ENCODE measurements at regions not wholly inside any gene's neighbourhood (a gene's known extent, or its start where the extent isn't known, plus 50 kb on each side); places are given as distances from the start of the nearest gene placed in this dataset.
"Not testable (repeated sequence)": the region's sequence is repeated elsewhere in the genome, so short reads cannot be mapped to it uniquely, and the experiment has no call there.

DNA sequence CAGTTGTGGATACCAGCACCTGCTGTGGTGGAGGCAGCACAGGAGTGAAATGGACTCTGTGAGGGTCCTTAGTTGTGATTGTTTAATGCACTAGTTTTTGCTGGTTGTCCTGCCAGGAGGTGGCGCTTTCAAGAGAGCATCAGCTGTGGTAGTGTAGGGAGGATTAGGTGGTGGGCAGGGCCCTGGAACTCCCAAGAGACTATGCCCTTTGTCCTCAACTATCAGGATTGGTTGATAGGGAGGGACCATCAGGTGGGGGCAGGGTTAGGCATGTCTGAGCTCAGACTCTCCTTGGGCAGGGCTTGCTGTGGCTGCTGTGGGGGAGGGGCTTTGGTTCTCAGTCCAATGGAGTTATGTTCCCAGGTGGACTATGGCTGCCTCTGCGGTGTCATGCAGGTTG is 121.9 kb downstream of the RRAGB start:
- no peak overlapping the region for H3K4me3 Mint-ChIP-seq
- H3K4me1 Mint-ChIP-seq, result peaks cover 5% of the 10 kb centered on the region
- Histone ChIP-seq H3K9me3 (ENCODE audit: control extremely low read depth in 1 of 3, control insufficient read depth in 2 of 3, insufficient read depth in 1 of 3, low read length in 2 of 3) (no peaks in the 10 kb centered on the region), H3K27me3 (replicated peaks in 1 of 4; ENCODE audit: control extremely low read depth in 1 of 4, control insufficient read depth in 3 of 4, insufficient read depth in 4 of 4, low read length in 3 of 4) (no peaks in the 10 kb centered on the region), H3K79me2 (ENCODE audit: control insufficient read depth, insufficient read depth, low read length) (no peaks in the 10 kb centered on the region), H3K27ac (ENCODE audit: low read length in 2 of 2) (no peak overlapping the region), H3K9ac (ENCODE audit: low read length) (no peak overlapping the region), H3K4me1 (ENCODE audit: control insufficient read depth in 2 of 2, insufficient read depth in 2 of 2, low read length in 2 of 2) (no peaks in the 10 kb centered on the region), H3K36me3 (replicated peaks in 1 of 2; ENCODE audit: control extremely low read depth in 1 of 2, control insufficient read depth in 1 of 2, extremely low read depth in 1 of 2, insufficient read depth in 2 of 2, low read length in 1 of 2) (no peaks in the 10 kb centered on the region), H3K4me2 (replicated peaks; ENCODE audit: low read depth, low read length, poor library complexity, severe bottlenecking) (no peak overlapping the region), H3K4me3 (ENCODE audit: control extremely low read depth in 1 of 5, extremely low read depth in 1 of 5, insufficient read depth in 1 of 5, low read depth in 2 of 5, low read length in 4 of 5) (no peak overlapping the region), H4K20me1 (ENCODE audit: control insufficient read depth, insufficient read depth, low read length, poor library complexity, severe bottlenecking) (no peaks in the 10 kb centered on the region), H2AFZ (ENCODE audit: insufficient read depth, low read depth, low read length, poor library complexity, severe bottlenecking) (no peak overlapping the region)
- intact Hi-C loops (cut with micrococcal nuclease), result no loop called here
- H3K9me3 Mint-ChIP-seq (ENCODE audit: insufficient read depth), result no peaks in the 10 kb centered on the region
- POLR2A ChIA-PET, result no interaction called here
- TF ChIP-seq, protein P1, sequence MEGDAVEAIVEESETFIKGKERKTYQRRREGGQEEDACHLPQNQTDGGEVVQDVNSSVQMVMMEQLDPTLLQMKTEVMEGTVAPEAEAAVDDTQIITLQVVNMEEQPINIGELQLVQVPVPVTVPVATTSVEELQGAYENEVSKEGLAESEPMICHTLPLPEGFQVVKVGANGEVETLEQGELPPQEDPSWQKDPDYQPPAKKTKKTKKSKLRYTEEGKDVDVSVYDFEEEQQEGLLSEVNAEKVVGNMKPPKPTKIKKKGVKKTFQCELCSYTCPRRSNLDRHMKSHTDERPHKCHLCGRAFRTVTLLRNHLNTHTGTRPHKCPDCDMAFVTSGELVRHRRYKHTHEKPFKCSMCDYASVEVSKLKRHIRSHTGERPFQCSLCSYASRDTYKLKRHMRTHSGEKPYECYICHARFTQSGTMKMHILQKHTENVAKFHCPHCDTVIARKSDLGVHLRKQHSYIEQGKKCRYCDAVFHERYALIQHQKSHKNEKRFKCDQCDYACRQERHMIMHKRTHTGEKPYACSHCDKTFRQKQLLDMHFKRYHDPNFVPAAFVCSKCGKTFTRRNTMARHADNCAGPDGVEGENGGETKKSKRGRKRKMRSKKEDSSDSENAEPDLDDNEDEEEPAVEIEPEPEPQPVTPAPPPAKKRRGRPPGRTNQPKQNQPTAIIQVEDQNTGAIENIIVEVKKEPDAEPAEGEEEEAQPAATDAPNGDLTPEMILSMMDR (IDR thresholded peaks at IDR 0.05), result no peak
- no peak for TF ChIP-seq EZH2 (IDR thresholded peaks at IDR 0.05; ENCODE audit: borderline replicate concordance, insufficient read depth, low read depth, low read length, poor library complexity, severe bottlenecking)
- no peak overlapping the region for H3K27ac Mint-ChIP-seq
- 0% methylated on average over 1 of the region's 2 CpGs for WGBS (ENCODE audit: insufficient coverage)
- DNase-seq (no peak), ATAC-seq (ENCODE audit: low read depth) (no peak)
- CTCF ChIA-PET, result no interaction called here
- no peaks in the 10 kb centered on the region for H3K27me3 Mint-ChIP-seq

DNA sequence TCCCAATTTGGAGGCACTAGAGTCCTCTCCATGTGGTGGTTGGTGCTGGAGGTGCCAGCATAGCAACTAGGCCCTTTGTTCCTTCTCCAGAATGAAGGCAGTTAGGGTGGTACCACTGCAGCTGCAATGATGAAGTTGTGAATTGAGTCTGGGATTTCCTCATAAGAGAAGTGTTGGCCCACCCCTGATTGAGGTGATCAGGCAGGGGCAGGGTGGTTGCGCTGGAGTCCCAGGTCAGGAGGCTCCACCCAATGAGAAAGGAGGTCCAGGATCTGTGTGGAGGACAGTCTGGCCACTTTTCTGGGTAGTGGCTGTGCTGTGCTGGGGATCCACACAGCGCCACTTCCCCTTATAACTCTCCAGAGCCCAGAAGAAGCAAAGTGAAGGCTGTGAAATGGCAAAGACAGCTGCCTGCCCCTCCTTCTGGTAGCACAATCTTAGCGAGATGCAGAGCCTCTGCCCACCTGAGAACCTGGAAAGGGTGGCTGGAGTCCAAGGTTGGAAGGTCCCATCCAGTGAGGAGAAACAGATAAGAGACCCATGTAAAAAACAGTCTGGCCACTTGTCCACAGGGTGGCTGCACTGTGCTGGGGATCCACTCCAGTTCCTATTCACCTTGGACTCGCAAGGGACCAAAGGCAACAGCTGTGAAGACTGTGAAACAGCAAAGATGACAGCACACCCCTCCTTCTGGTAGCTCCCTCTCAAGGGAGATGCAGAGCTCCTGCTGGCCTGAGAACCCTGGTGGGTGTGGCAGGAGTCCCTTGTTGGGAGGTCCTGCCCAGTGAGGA is 124.6 kb downstream of the RRAGB start:
- no peak overlapping the region for H3K9ac ChIP-seq (ENCODE audit: low read length)
- no peaks in the 10 kb centered on the region for H3K27me3 Mint-ChIP-seq
- peaks cover 5% of the 10 kb centered on the region for H3K4me1 Mint-ChIP-seq
- no peaks in the 10 kb centered on the region for H3K36me3 ChIP-seq (replicated peaks in 1 of 2; ENCODE audit: control extremely low read depth in 1 of 2, control insufficient read depth in 1 of 2, extremely low read depth in 1 of 2, insufficient read depth in 2 of 2, low read length in 1 of 2)
- CTCF ChIA-PET, result interaction anchor here (0.7 kb wide), 1 partner anchor 407 kb away, joined by 4 read pairs; no protein-coding TSS in a partner anchor
- H4K20me1 ChIP-seq (ENCODE audit: control insufficient read depth, insufficient read depth, low read length, poor library complexity, severe bottlenecking), result no peaks in the 10 kb centered on the region
- no peaks in the 10 kb centered on the region for H3K79me2 ChIP-seq (ENCODE audit: control insufficient read depth, insufficient read depth, low read length)
- H3K4me2 ChIP-seq (replicated peaks; ENCODE audit: low read depth, low read length, poor library complexity, severe bottlenecking), result no peak overlapping the region
- H3K27me3 ChIP-seq (replicated peaks in 1 of 4; ENCODE audit: control extremely low read depth in 1 of 4, control insufficient read depth in 3 of 4, insufficient read depth in 4 of 4, low read length in 3 of 4), result no peaks in the 10 kb centered on the region
- ATAC-seq (ENCODE audit: low read depth), result no peak
- H3K4me1 ChIP-seq (ENCODE audit: control insufficient read depth in 2 of 2, insufficient read depth in 2 of 2, low read length in 2 of 2), result no peaks in the 10 kb centered on the region
- POLR2A ChIA-PET, result no interaction called here
- TF ChIP-seq, protein P1 (IDR thresholded peaks at IDR 0.05), result no peak
- TF ChIP-seq EZH2 (IDR thresholded peaks at IDR 0.05; ENCODE audit: borderline replicate concordance, insufficient read depth, low read depth, low read length, poor library complexity, severe bottlenecking), result no peak
- no peak overlapping the region for H2AFZ ChIP-seq (ENCODE audit: insufficient read depth, low read depth, low read length, poor library complexity, severe bottlenecking)
- no peak overlapping the region for H3K27ac ChIP-seq (ENCODE audit: low read length in 2 of 2)
- WGBS (ENCODE audit: insufficient coverage), result 90% methylated on average over 3 of the region's 4 CpGs
- H3K4me3 ChIP-seq (ENCODE audit: control extremely low read depth in 1 of 5, extremely low read depth in 1 of 5, insufficient read depth in 1 of 5, low read depth in 2 of 5, low read length in 4 of 5), result no peak overlapping the region
- H3K9me3 ChIP-seq (ENCODE audit: control extremely low read depth in 1 of 3, control insufficient read depth in 2 of 3, insufficient read depth in 1 of 3, low read length in 2 of 3), result no peaks in the 10 kb centered on the region
- H3K9me3 Mint-ChIP-seq (ENCODE audit: insufficient read depth), result no peaks in the 10 kb centered on the region
- intact Hi-C loops (cut with micrococcal nuclease), result no loop called here
- H3K27ac Mint-ChIP-seq, result no peak overlapping the region
- no peak for DNase-seq
- no peak overlapping the region for H3K4me3 Mint-ChIP-seq

DNA sequence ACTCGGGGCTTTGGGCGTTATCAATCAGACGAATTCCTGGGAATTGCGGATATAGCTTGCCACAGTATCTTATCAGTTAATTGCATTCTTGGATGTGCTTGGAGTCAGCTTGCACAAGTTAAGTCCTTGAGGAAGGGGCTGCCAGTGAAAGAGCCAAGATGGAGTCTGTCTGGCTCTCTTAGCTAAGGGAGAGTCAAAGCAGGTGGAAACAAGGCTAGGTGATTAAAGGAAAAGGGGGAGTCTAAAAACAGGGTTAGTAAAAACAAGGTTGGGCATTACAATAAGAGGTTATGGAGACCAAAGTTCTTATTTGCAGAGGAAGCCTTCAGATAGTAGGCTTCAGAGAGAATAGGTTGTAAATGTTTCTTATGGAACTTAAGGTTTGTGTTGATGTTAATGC is 149.2 kb downstream of the RRAGB start:
- H3K36me3 ChIP-seq (replicated peaks in 1 of 2; ENCODE audit: control extremely low read depth in 1 of 2, control insufficient read depth in 1 of 2, extremely low read depth in 1 of 2, insufficient read depth in 2 of 2, low read length in 1 of 2); H3K9ac ChIP-seq (ENCODE audit: low read length); H3K27me3 Mint-ChIP-seq; H3K79me2 ChIP-seq (ENCODE audit: control insufficient read depth, insufficient read depth, low read length); H2AFZ ChIP-seq (ENCODE audit: insufficient read depth, low read depth, low read length, poor library complexity, severe bottlenecking); intact Hi-C loops (cut with micrococcal nuclease); DNase-seq; H3K27ac ChIP-seq (ENCODE audit: low read length in 2 of 2); H3K9me3 ChIP-seq (ENCODE audit: control extremely low read depth in 1 of 3, control insufficient read depth in 2 of 3, insufficient read depth in 1 of 3, low read length in 2 of 3); POLR2A ChIA-PET; H3K4me2 ChIP-seq (replicated peaks; ENCODE audit: low read depth, low read length, poor library complexity, severe bottlenecking); H3K4me3 Mint-ChIP-seq; H3K27me3 ChIP-seq (replicated peaks in 1 of 4; ENCODE audit: control extremely low read depth in 1 of 4, control insufficient read depth in 3 of 4, insufficient read depth in 4 of 4, low read length in 3 of 4); H4K20me1 ChIP-seq (ENCODE audit: control insufficient read depth, insufficient read depth, low read length, poor library complexity, severe bottlenecking); H3K27ac Mint-ChIP-seq; ATAC-seq (ENCODE audit: low read depth); H3K4me3 ChIP-seq (ENCODE audit: control extremely low read depth in 1 of 5, extremely low read depth in 1 of 5, insufficient read depth in 1 of 5, low read depth in 2 of 5, low read length in 4 of 5); H3K4me1 ChIP-seq (ENCODE audit: control insufficient read depth in 2 of 2, insufficient read depth in 2 of 2, low read length in 2 of 2); H3K9me3 Mint-ChIP-seq (ENCODE audit: insufficient read depth); CTCF ChIA-PET: not testable (repeated sequence)
- H3K4me1 Mint-ChIP-seq, result peaks cover 16% of the 10 kb centered on the region
- WGBS (ENCODE audit: insufficient coverage), result no CpG with 5 or more reads among the region's 4 CpGs

Data from B cell (primary cell).